ENCODE measurements at regions not wholly inside any gene's neighbourhood (a gene's known extent, or its start where the extent isn't known, plus 50 kb on each side); places are given as distances from the start of the nearest gene placed in this dataset.

DNA sequence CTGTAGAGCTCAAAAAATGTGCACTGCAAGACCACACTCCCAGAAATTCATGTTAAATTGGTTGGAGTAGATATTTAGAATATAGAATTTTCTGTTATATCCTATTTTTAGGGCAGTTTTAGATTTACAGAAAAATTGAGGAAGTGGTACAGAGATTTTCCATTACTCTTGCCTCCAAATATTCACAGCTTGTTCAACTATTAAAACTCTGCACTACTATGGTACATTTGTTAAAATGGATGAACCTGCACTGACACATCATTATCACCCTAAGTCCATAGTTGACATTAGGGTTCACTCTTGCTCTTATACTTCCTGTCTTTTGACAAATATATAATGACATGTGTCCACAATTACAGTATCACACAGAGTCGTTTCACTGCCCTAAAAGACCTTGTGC is 1724.5 kb downstream of the C4orf33 start:
- CTCF ChIA-PET = no interaction called here
- Histone ChIP-seq H3K4me1 (ENCODE audit: control insufficient read depth, insufficient read depth, low read length) (no peaks in the 10 kb centered on the region), H3K27ac (ENCODE audit: extremely low read depth, low read depth, low read length) (no peak overlapping the region), H3K9me3 (ENCODE audit: control insufficient read depth, insufficient read depth, low read depth, low read length) (no peaks in the 10 kb centered on the region), H3K36me3 (ENCODE audit: control insufficient read depth in 2 of 2, insufficient read depth in 1 of 2, low read length in 2 of 2) (no peaks in the 10 kb centered on the region), H3K4me3 (ENCODE audit: low read depth, low read length) (no peak overlapping the region)
- TF ChIP-seq ZNF23 (tag by site-specific recombination; IDR thresholded peaks at IDR 0.05; ENCODE audit: borderline replicate concordance) (no peak), ZNF341 (tag by site-specific recombination; IDR thresholded peaks at IDR 0.05; ENCODE audit: low read depth) (no peak), ELK4 (IDR thresholded peaks at IDR 0.05; ENCODE audit: borderline replicate concordance, low read depth, low read length) (no peak), ZNF580 (tag by site-specific recombination; IDR thresholded peaks at IDR 0.05) (no peak), REPIN1 (tag by site-specific recombination; IDR thresholded peaks at IDR 0.05; ENCODE audit: low read depth) (no peak), ZFHX2 (tag by site-specific recombination; conservative IDR thresholded peaks at IDR 0.05) (no peak), ZNF785 (tag by site-specific recombination; IDR thresholded peaks at IDR 0.05) (no peak)
- POLR2A ChIA-PET = no interaction called here

GRCh38 chr4:130825284-130825683 is 1729.3 kb downstream of the C4orf33 start:
- POLR2A ChIA-PET = no interaction called here
- CTCF ChIA-PET = no interaction called here
- TF ChIP-seq INSM2 (tag by site-specific recombination; IDR thresholded peaks at IDR 0.05) (no peak), ZBTB8A (tag by site-specific recombination; IDR thresholded peaks at IDR 0.05) (no peak), ZNF558 (tag by site-specific recombination; IDR thresholded peaks at IDR 0.05) (no peak), MEIS1 (CRISPR knock-in tag; IDR thresholded peaks at IDR 0.05; ENCODE audit: borderline replicate concordance) (no peak), ZNF223 (tag by site-specific recombination; IDR thresholded peaks at IDR 0.05) (no peak), SETDB1 (IDR thresholded peaks at IDR 0.05; ENCODE audit: insufficient read length, low read length) (no peak), ZNF777 (tag by site-specific recombination; IDR thresholded peaks at IDR 0.05; ENCODE audit: borderline replicate concordance) (no peak), ZNF146 (tag by site-specific recombination; IDR thresholded peaks at IDR 0.05) (no peak), ZNF768 (tag by site-specific recombination; IDR thresholded peaks at IDR 0.05) (no peak)
- TF ChIP-seq, protein P1, sequence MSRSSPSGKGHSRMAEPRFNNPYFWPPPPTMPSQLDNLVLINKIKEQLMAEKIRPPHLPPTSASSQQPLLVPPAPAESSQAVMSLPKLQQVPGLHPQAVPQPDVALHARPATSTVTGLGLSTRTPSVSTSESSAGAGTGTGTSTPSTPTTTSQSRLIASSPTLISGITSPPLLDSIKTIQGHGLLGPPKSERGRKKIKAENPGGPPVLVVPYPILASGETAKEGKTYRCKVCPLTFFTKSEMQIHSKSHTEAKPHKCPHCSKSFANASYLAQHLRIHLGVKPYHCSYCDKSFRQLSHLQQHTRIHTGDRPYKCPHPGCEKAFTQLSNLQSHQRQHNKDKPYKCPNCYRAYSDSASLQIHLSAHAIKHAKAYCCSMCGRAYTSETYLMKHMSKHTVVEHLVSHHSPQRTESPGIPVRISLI (tag by site-specific recombination; IDR thresholded peaks at IDR 0.05) = no peak

GRCh38 chr4:130850019-130850524 is 1754.1 kb downstream of the C4orf33 start:
- Histone ChIP-seq H3K36me3 (ENCODE audit: control insufficient read depth in 2 of 2, insufficient read depth in 1 of 2, low read length in 2 of 2) (no peaks in the 10 kb centered on the region), H3K9me3 (ENCODE audit: control insufficient read depth, insufficient read depth, low read depth, low read length) (no peaks in the 10 kb centered on the region), H3K4me1 (ENCODE audit: control insufficient read depth, insufficient read depth, low read length) (no peaks in the 10 kb centered on the region), H3K4me3 (ENCODE audit: low read depth, low read length) (no peak overlapping the region), H3K27ac (ENCODE audit: extremely low read depth, low read depth, low read length) (no peak overlapping the region)
- ChIA-PET POLR2A (no interaction called here), CTCF (no interaction called here)
- TF ChIP-seq ZNF391 (tag by site-specific recombination; IDR thresholded peaks at IDR 0.05; ENCODE audit: borderline replicate concordance, low read depth) = no peak
- TF ChIP-seq, protein P2, sequence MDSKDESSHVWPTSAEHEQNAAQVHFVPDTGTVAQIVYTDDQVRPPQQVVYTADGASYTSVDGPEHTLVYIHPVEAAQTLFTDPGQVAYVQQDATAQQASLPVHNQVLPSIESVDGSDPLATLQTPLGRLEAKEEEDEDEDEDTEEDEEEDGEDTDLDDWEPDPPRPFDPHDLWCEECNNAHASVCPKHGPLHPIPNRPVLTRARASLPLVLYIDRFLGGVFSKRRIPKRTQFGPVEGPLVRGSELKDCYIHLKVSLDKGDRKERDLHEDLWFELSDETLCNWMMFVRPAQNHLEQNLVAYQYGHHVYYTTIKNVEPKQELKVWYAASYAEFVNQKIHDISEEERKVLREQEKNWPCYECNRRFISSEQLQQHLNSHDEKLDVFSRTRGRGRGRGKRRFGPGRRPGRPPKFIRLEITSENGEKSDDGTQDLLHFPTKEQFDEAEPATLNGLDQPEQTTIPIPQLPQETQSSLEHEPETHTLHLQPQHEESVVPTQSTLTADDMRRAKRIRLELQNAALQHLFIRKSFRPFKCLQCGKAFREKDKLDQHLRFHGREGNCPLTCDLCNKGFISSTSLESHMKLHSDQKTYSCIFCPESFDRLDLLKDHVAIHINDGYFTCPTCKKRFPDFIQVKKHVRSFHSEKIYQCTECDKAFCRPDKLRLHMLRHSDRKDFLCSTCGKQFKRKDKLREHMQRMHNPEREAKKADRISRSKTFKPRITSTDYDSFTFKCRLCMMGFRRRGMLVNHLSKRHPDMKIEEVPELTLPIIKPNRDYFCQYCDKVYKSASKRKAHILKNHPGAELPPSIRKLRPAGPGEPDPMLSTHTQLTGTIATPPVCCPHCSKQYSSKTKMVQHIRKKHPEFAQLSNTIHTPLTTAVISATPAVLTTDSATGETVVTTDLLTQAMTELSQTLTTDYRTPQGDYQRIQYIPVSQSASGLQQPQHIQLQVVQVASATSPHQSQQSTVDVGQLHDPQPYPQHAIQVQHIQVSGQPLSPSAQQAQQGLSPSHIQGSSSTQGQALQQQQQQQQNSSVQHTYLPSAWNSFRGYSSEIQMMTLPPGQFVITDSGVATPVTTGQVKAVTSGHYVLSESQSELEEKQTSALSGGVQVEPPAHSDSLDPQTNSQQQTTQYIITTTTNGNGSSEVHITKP (tag by site-specific recombination; IDR thresholded peaks at IDR 0.05) = no peak
- no peak for TF ChIP-seq ZNF560 (tag by site-specific recombination; IDR thresholded peaks at IDR 0.05; ENCODE audit: borderline replicate concordance)
- no peak for TF ChIP-seq ZNF354C (tag by site-specific recombination; IDR thresholded peaks at IDR 0.05; ENCODE audit: borderline replicate concordance, low read depth)
- no peak for TF ChIP-seq ZNF10 (tag by site-specific recombination; IDR thresholded peaks at IDR 0.05)
- no peak for TF ChIP-seq GLIS2 (tag by site-specific recombination; IDR thresholded peaks at IDR 0.05)
- no peak for TF ChIP-seq SETDB1 (IDR thresholded peaks at IDR 0.05; ENCODE audit: insufficient read length, low read length)
- no peak for TF ChIP-seq ZNF629 (tag by site-specific recombination; IDR thresholded peaks at IDR 0.05)

More at GRCh38 chr4:130825284-130825683, 1729.3 kb downstream of the C4orf33 start:
- H3K27ac ChIP-seq (ENCODE audit: extremely low read depth, low read depth, low read length) = no peak overlapping the region
- no peak overlapping the region for H3K4me3 ChIP-seq (ENCODE audit: low read depth, low read length)
- H3K4me1 ChIP-seq (ENCODE audit: control insufficient read depth, insufficient read depth, low read length) = no peaks in the 10 kb centered on the region
- H3K36me3 ChIP-seq (ENCODE audit: control insufficient read depth in 2 of 2, insufficient read depth in 1 of 2, low read length in 2 of 2) = no peaks in the 10 kb centered on the region
- H3K9me3 ChIP-seq (ENCODE audit: control insufficient read depth, insufficient read depth, low read depth, low read length) = no peaks in the 10 kb centered on the region

Data from HEK293 (cell line).